GM18505 (cell line): ENCODE measurements at regions not wholly inside any gene's neighbourhood (a gene's known extent, or its start where the extent isn't known, plus 50 kb on each side); places are given as distances from the start of the nearest gene placed in this dataset.

ENCODE experiments used
- ATAC-seq: cut with Tn5 transposase; IDR thresholded peaks from one replicate; pipeline ENCODE4 v1.9.1; 2021; ENCODE audit not compliant: unreplicated experiment
- POLR2A ChIP-seq: IDR thresholded peaks from 4 replicates; pipeline ENCODE4 v1.6.1; 2011; ENCODE audit warnings: borderline replicate concordance; ENCODE audit not compliant: insufficient read depth, insufficient read length; ENCODE audit errors: extremely low read depth

GRCh38 chr2:176687342-176687741, 418.1 kb downstream of the MTX2 start:
- ATAC-seq, result no peak
- no peak for TF ChIP-seq POLR2A

- no peak for TF ChIP-seq POLR2A
- ATAC-seq, result no peak
These were observed 418.7 kb downstream of the MTX2 start for GRCh38 chr2:176687944-176688343.

GRCh38 chr2:176689711-176690110, 420.5 kb downstream of the MTX2 start:
- no peak for ATAC-seq
- TF ChIP-seq POLR2A, result no peak

GRCh38 chr2:176691471-176691870, 422.2 kb downstream of the MTX2 start:
- ATAC-seq, result no peak

GRCh38 chr2:176692533-176692932, 423.3 kb downstream of the MTX2 start:
- ATAC-seq, result no peak
- TF ChIP-seq POLR2A, result no peak

More at GRCh38 chr2:176691471-176691870, 422.2 kb downstream of the MTX2 start:
- no peak for TF ChIP-seq POLR2A

GRCh38 chr2:176699098-176699497, 429.9 kb downstream of the MTX2 start:
- ATAC-seq, result no peak
- TF ChIP-seq POLR2A, result no peak

- TF ChIP-seq POLR2A, result no peak
- ATAC-seq, result no peak
These were observed 430.4 kb downstream of the MTX2 start for GRCh38 chr2:176699644-176700043.

- ATAC-seq, result no peak
- TF ChIP-seq POLR2A, result no peak
These were observed 432.9 kb downstream of the MTX2 start for GRCh38 chr2:176702131-176702530.

- no peak for ATAC-seq
- no peak for TF ChIP-seq POLR2A
These were observed 435.1 kb downstream of the MTX2 start for GRCh38 chr2:176704282-176704858.

- ATAC-seq, result no peak
- no peak for TF ChIP-seq POLR2A
These were observed 440.1 kb downstream of the MTX2 start for GRCh38 chr2:176709149-176709951.

- TF ChIP-seq POLR2A, result no peak
- ATAC-seq, result no peak
These were observed 440.7 kb downstream of the MTX2 start for GRCh38 chr2:176709991-176710390.

GRCh38 chr2:176710657-176711186, 441.5 kb downstream of the MTX2 start:
- ATAC-seq, result no peak
- no peak for TF ChIP-seq POLR2A

- no peak for ATAC-seq
- TF ChIP-seq POLR2A, result no peak
These were observed 456.8 kb downstream of the MTX2 start for GRCh38 chr2:176725873-176726645.
